Dedifferentiated amniotic fluid mesenchymal stem cell (primary cell): ENCODE measurements at regions not wholly inside any gene's neighbourhood (a gene's known extent, or its start where the extent isn't known, plus 50 kb on each side); places are given as distances from the start of the nearest gene placed in this dataset.
"Not testable (repeated sequence)": the region's sequence is repeated elsewhere in the genome, so short reads cannot be mapped to it uniquely, and the experiment has no call there.

Experiments used
- DNase-seq: peaks from one replicate; pipeline ENCODE4 v3.0.0-alpha.2; 2016; ENCODE audit errors: extremely low spot score

- no peak for DNase-seq
These were observed 94.5 kb upstream of the CARD11 start for GRCh38 chr7:3138206-3138605.

- DNase-seq: no peak
These were observed 95.3 kb upstream of the CARD11 start for GRCh38 chr7:3138997-3139396.

DNA sequence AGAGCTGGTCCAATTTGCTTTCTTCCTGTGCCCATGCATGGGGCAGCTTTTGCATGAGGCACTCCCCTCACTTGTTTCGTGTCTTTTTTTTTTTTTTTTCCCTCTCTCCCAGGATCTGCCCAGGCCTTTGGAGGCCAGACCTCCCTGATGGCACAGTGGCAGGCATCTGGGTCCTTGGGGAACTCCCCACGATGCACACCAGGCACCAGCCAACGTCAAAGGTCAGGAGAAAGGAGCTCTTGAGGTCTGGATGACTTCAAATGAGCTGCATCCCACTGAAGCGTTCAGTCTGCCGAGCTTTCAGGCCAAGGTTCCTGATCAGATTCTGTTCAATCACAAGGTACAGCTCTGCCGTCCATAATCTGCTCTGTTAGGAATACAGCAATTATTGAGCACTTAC, 97.2 kb upstream of the CARD11 start:
- DNase-seq: no peak

- no peak for DNase-seq
These were observed 97.7 kb upstream of the CARD11 start for GRCh38 chr7:3141326-3141725.

- DNase-seq: no peak
These were observed 100.5 kb upstream of the CARD11 start for GRCh38 chr7:3143869-3144775.

DNA sequence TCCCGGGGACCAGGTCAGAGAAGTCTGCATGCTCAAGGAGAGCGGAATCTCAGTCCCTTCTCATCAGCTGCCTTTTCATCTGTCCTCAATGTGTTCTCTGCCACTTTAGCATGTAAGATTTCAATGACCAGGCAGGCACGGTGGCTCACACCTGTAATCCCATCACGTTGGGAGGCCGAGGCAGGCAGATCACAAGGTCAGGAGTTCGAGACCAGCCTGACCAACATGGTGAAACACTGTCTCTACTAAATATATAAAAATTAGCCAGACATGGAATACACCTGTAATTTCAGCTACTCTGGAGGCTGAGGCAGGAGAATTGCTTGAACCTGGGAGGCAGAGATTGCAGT, 101.1 kb upstream of the CARD11 start:
- not testable (repeated sequence) for DNase-seq

GRCh38 chr7:3146571-3147226, 103.0 kb upstream of the CARD11 start:
- DNase-seq: no peak

- DNase-seq: not testable (repeated sequence)
These were observed 104.8 kb upstream of the CARD11 start for GRCh38 chr7:3148471-3148870.

- DNase-seq: no peak
These were observed 105.7 kb upstream of the CARD11 start for GRCh38 chr7:3149231-3149995.

- DNase-seq: no peak
These were observed 106.4 kb upstream of the CARD11 start for GRCh38 chr7:3150027-3150426.

DNA sequence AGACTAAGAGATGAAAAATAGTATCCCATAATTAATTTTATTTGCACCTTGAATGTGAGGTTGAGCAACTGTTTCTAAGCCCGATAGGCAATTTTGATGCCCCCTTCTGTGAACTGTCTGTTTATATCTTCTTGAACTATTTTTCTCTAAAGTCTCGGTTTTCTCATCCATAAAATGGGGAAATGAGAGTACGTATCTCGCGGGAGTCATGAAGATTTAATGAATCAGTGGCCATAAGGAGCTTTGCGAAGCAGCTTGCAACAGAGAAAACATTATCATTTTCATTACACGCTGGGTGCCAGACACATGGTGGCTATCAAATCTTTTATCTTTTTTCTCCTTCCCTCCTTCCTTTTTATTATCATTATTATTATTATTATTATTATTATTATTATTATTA, 108.1 kb upstream of the CARD11 start:
- no peak for DNase-seq

DNA sequence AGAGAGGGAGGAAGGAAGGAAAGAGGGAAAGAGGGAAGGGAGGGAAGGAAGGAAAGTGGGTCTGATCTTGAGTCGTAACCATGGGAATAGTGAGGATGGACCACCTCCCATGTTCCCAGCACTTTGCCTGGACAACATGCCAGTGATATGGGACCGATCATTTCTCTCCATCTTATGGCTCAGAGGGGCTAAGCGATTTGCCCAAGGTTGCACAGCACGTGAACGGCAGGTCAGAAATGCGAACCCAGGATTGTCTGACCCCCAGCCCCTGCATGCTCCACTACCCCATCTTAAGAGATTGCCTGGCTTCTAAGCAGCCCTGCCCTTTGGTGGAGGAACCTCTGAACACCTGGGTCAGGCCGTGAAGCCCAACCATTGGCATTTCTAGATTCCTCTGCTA, 109.0 kb upstream of the CARD11 start:
- DNase-seq: no peak

DNA sequence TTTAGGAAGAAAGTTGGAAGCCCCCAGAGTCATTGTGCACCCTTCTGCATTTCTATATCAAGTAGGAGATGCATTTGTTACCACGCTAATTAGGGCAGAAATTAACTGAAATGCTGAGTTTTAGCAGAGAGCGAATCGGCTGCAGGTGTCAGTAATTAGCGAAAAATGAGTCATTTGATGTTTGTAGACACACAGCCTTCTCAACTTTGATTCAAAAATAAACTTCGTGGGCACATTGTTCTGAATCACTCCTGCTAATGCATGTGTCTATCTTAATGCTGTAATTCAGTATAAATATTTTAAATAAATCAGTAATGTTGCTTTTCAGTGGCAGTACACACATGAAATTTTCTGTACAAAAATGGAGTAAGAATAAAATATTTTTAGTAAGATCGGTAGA, 109.5 kb upstream of the CARD11 start:
- DNase-seq: no peak

DNA sequence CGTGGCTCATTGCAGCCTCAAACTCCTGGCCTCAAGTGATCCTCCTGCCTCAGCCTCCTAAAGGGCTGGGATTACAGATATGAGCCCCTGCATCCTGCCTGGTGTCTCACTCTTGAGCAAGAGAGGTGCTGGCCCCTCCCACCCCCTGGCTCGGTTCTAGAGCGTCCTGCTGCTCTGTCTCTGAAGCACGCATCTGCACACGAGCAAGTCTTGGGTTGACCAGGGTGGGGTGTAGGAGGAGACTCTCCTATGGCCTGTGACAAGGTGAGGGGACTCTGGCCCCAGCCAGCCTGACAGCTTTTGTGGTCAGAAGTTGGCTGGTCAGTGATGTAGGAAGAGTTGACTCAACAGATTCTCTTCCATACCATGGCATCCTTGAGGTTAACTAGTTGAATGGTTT, 110.7 kb upstream of the CARD11 start:
- DNase-seq: no peak

DNA sequence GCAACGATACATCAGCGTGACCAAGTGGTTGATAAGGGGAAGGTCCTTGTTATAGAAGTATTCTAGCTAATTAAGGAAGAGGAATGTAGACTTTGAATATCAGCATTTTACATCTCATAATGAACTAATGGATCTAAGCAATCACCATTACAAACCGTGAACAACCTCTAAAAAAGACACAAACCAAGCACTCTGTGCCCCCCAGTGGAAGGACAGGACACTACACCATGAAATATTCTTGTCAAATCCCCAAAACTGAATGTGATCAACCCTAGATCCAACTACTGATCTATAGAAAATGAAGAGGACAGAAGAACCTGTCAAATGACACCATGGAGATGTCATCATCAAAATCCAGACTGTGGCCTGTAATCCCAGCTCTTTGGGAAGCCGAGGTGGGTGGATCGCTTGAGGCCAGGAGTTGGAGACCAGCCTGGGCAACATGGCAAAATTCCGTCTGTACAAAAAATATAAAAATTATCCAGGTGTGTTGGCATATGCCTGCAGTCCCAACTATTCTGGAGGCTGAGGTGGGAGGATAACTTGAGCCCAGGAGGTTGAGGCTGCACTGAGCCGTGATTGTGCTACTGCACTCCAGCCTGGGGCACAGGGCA, 111.3 kb upstream of the CARD11 start:
- no peak for DNase-seq

- DNase-seq: no peak
These were observed 112.8 kb upstream of the CARD11 start for GRCh38 chr7:3156508-3156907.

GRCh38 chr7:3157566-3158287, 114.1 kb upstream of the CARD11 start:
- DNase-seq: no peak

DNA sequence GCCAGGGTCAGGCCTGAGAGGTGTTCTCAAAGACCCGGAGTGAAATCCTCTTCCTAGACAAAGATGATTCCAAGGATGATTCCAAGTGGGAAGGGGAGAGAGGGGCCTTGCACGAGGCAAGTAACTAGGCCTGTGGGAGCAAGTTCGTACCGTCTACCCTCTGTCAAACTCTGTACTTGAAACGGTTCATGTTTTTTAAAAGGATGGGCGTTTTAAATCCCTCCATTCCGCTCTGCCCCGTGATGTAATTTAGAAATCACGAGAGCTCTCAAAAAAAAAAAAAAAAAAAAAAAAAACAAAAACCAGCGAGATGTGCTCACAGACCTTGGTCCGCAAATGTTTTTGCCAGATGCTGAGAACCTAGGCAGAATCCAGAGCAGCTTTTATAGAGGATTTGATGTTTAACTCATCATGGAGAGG, 114.7 kb upstream of the CARD11 start:
- DNase-seq: no peak

DNA sequence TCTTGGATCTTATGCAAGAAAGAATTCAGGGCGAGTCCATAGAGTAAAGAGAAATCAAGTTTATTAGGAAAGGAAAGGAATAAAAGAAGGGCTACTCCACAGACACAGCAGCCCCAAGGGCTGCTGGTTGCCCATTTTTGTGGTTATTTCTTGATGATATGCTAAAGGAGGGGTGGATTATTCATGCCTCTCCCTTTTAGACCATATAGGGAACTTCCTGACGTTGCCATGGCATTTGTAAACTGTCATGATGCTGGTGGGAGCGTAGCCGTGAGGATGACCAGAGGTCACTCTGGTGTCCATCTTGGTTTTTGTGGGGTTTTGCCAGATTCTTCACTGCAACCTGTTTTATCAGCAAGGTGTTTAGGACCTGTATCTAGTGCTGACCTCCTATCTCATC, 115.4 kb upstream of the CARD11 start:
- no peak for DNase-seq

GRCh38 chr7:3159445-3159844, 115.8 kb upstream of the CARD11 start:
- DNase-seq: no peak

DNA sequence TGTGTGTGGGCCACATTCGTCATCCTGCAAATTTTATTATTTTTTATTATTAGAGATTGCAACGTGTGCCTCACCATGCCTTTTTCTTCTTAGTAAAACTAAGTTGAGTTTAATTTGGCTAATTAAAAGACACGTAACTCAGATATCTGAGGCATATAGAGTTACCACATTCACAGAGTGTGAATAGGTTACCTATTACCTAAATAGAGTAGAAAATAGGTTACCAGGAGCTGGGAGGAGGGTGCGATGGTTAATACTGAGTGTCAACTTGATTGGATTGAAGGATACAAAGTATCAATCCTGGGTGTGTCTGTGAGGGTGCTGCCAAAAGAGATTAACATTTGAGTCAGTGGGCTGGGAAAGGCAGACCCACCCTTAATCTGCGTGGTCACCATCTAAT, 116.3 kb upstream of the CARD11 start:
- not testable (repeated sequence) for DNase-seq

GRCh38 chr7:3162289-3162688, 118.6 kb upstream of the CARD11 start:
- no peak for DNase-seq
